BLaER1 (cell line): ENCODE measurements at regions not wholly inside any gene's neighbourhood (a gene's known extent, or its start where the extent isn't known, plus 50 kb on each side); places are given as distances from the start of the nearest gene placed in this dataset.
A peak's percentile ranks its signal among the peaks of the same experiment; 100 is the strongest.

Experiments used
- H3K27ac ChIP-seq: shearing (Covaris generic); formaldehyde crosslinking; 2 replicates; pipeline ENCODE4 v1.8.1; 2022
- H3K27me3 ChIP-seq: shearing (Covaris generic); formaldehyde crosslinking; 2 replicates; pipeline ENCODE4 v1.8.1; 2022
- H3K36me3 ChIP-seq: shearing (Covaris generic); formaldehyde crosslinking; 2 replicates; pipeline ENCODE4 v1.8.1; 2022
- H3K4me1 ChIP-seq: shearing (Covaris generic); formaldehyde crosslinking; 2 replicates; pipeline ENCODE4 v1.8.1; 2022
- H3K4me2 ChIP-seq: shearing (Covaris generic); formaldehyde crosslinking; 2 replicates; pipeline ENCODE4 v1.8.1; 2022
- H3K4me3 ChIP-seq: shearing (Covaris generic); formaldehyde crosslinking; 2 replicates; pipeline ENCODE4 v1.8.1; 2022
- H3K9ac ChIP-seq: shearing (Covaris generic); formaldehyde crosslinking; 2 replicates; pipeline ENCODE4 v1.8.1; 2022
- H3K9me3 ChIP-seq: shearing (Covaris generic); formaldehyde crosslinking; 2 replicates; pipeline ENCODE4 v1.8.1; 2022
- H4K20me1 ChIP-seq: shearing (Covaris generic); formaldehyde crosslinking; 2 replicates; pipeline ENCODE4 v1.8.1; 2022
- Cebpa-rat ChIP-seq: shearing (Covaris generic); IDR thresholded peaks from 2 replicates; pipeline ENCODE4 v1.8.1; 2022

DNA sequence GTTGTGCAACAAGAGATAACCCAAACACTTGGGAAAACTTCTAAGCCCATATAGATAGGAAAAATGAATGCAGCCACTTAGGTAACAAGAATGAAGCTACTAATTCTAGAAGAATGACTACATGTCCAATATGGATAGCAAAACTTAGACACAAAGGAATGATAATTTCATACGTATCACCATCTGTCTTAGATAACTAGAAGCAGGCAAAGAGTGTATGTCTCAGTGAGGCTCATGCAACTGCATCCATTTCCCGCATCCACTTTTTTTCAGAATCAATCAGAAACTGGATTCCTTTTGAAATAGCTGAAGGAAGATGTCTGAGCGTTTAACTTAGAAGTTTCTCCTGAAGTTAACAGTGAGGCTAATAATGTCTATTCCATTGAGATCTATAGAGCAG lies 408.7 kb upstream of the PITX2 start:
- Histone ChIP-seq H3K4me1 (no peaks in the 10 kb centered on the region), H4K20me1 (no peaks in the 10 kb centered on the region), H3K27ac (no peak overlapping the region), H3K9me3 (0 out of 2 replicates have a peak, but pooled peaks cover 5% of the 10 kb centered on the region), H3K4me2 (no peak overlapping the region), H3K9ac (no peak overlapping the region), H3K36me3 (no peaks in the 10 kb centered on the region), H3K4me3 (no peak overlapping the region), H3K27me3 (no peaks in the 10 kb centered on the region)
- no peak for TF ChIP-seq Cebpa-rat

DNA sequence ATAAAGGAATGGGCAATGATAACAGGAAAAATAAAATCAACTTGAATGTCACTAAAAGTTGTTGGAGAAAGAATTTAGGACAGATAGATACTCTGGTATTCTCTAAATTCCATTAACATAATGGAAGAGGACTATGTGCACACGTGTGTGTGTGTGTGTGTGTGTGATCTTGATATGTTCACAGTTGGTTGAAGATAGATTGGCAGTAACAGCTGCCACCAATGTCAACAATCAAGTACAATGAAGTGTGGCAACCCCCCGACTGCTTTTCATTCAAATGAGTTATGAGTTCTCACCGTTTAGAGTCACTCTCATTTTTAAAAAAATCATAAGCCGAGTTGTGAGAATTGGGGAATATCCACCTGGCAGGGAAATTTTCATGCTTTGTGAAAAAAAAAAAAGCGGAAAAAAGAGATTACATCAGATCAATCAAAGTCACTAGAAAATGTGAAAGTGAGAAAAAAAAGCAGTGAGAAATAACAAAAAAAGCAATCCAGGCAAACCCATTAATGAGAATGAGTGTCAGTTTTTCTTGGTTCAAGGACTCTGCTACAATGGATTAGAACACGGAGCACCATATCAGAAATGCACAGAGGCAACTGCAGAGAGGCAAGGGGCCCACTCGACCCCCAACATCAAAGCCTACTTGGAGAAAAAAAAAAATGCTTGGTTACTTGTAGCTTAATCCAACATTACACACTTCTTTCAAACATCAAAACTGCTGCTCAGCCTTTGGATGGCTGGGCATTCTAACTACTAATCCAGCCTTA lies 414.9 kb upstream of the PITX2 start:
- Histone ChIP-seq H3K27ac (no peak overlapping the region), H3K9me3 (no peaks in the 10 kb centered on the region), H3K36me3 (no peaks in the 10 kb centered on the region), H4K20me1 (no peaks in the 10 kb centered on the region), H3K27me3 (no peaks in the 10 kb centered on the region), H3K4me3 (no peak overlapping the region), H3K9ac (no peak overlapping the region), H3K4me1 (no peaks in the 10 kb centered on the region), H3K4me2 (no peak overlapping the region)
- no peak for TF ChIP-seq Cebpa-rat

DNA sequence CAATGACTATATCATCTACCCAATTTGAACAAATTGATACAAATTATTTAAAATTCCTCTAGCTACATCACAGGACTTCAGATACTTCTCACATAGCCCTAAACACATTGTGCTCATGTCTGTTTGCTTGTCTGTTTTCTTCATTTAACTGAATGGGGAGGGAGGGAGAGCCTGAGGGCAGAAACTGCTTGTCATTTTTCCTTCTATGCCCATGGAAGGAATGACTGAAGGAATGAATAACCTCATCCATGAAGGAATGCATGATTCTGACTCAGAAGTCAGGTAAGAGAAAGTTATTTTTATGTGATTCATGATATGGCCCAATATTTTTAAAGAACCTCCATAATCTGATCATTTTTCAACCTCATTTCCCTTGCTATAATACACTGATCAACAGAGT lies 418.0 kb upstream of the PITX2 start:
- H3K36me3 ChIP-seq: no peaks in the 10 kb centered on the region
- H3K27me3 ChIP-seq: no peaks in the 10 kb centered on the region
- TF ChIP-seq Cebpa-rat: no peak
- H3K27ac ChIP-seq: no peak overlapping the region
- H4K20me1 ChIP-seq: no peaks in the 10 kb centered on the region
- H3K9me3 ChIP-seq: no peaks in the 10 kb centered on the region
- H3K4me1 ChIP-seq: no peaks in the 10 kb centered on the region
- no peak overlapping the region for H3K4me2 ChIP-seq
- H3K9ac ChIP-seq: no peak overlapping the region
- H3K4me3 ChIP-seq: no peak overlapping the region

DNA sequence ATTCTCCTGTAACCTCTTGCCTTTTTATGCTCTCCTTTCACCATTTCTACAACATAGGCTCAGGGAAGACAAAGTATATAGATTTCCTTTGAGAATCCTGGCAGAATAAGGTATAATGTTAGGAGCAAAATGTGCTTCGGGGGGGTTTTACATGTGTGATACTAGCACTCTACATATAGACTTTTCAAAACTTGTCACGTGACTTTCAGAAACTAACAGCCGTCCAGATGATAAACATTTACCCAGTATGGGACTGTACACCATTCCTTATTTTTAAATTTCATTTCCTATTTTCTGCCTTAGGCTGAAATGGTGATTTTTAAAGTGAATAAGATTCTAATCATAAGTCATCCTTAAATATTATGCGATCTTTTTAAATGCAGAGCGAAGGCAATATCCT lies 420.4 kb upstream of the PITX2 start:
- H3K4me2 ChIP-seq: no peak overlapping the region
- no peaks in the 10 kb centered on the region for H4K20me1 ChIP-seq
- no peaks in the 10 kb centered on the region for H3K9me3 ChIP-seq
- no peak for TF ChIP-seq Cebpa-rat
- no peak overlapping the region for H3K9ac ChIP-seq
- no peak overlapping the region for H3K4me3 ChIP-seq
- H3K27me3 ChIP-seq: no peaks in the 10 kb centered on the region
- H3K4me1 ChIP-seq: no peaks in the 10 kb centered on the region
- H3K36me3 ChIP-seq: no peaks in the 10 kb centered on the region
- no peak overlapping the region for H3K27ac ChIP-seq

DNA sequence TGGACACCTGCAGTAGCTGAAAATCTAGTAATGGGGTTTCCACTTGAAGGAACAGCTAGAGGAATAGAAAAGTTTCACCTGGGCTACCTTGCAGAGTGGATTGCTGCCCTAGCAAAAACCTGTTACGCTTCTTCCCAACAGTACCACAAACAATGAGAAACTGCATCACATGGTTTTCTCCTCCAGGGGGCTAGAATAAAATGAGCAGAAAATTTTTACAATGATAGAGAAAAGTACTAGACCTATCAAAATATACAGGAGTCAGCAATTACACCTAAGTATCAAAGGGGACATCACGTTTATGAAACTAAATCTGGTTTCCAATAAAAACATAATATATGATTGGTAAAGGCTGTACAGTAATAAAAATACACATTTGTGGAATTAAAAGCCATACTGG lies 423.1 kb upstream of the PITX2 start:
- H3K36me3 ChIP-seq: no peaks in the 10 kb centered on the region
- no peaks in the 10 kb centered on the region for H3K9me3 ChIP-seq
- H3K9ac ChIP-seq: no peak overlapping the region
- no peak overlapping the region for H3K4me3 ChIP-seq
- no peaks in the 10 kb centered on the region for H4K20me1 ChIP-seq
- H3K27ac ChIP-seq: no peak overlapping the region
- no peaks in the 10 kb centered on the region for H3K4me1 ChIP-seq
- no peak for TF ChIP-seq Cebpa-rat
- no peaks in the 10 kb centered on the region for H3K27me3 ChIP-seq
- no peak overlapping the region for H3K4me2 ChIP-seq

DNA sequence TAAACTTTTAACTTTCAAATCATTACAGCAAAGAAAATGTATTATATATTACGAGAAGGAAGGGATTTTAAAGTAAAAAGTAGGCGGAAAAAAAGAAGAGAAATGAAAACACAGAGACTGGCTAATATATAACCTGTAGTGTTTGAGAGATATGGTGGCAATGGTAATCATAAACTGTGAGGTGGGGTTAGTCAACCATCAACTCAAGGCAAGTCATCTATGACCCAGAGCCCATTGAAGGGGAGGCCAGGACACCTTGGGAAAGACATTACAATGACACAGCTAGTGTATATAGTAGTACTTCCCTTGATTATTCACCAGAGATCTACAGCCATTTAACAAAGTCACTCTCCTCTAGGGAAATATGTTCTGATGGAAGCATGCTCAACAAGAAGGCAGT lies 423.9 kb upstream of the PITX2 start:
- Histone ChIP-seq H3K36me3 (no peaks in the 10 kb centered on the region), H3K27ac (no peak overlapping the region), H3K9ac (no peak overlapping the region), H3K4me1 (no peaks in the 10 kb centered on the region), H3K4me2 (no peak overlapping the region), H3K4me3 (no peak overlapping the region), H3K9me3 (no peaks in the 10 kb centered on the region), H4K20me1 (no peaks in the 10 kb centered on the region), H3K27me3 (no peaks in the 10 kb centered on the region)
- TF ChIP-seq Cebpa-rat: no peak

DNA sequence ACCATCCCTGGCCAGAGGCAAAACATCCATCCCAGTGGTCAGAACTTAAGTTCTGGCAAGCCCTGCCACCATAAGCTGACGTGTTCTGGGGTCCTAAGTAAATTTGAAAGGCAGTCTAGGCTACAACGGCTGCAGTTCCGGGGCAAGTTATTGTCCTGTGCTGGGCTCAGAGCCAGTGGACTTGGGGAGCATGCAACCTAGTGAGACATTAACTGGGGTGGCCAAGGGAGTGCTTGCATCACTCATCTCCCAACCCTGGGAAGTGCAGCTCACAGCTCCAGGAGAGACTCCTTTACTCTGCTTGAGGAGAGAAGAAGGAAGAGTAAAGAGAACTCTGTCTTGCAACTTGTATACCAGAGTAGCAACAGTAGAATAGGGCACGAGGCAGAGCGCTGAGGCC lies 425.4 kb upstream of the PITX2 start:
- H3K4me1 ChIP-seq: no peaks in the 10 kb centered on the region
- no peak overlapping the region for H3K27ac ChIP-seq
- no peak for TF ChIP-seq Cebpa-rat
- H4K20me1 ChIP-seq: no peaks in the 10 kb centered on the region
- H3K9me3 ChIP-seq: no peaks in the 10 kb centered on the region
- no peak overlapping the region for H3K9ac ChIP-seq
- no peak overlapping the region for H3K4me3 ChIP-seq
- H3K4me2 ChIP-seq: no peak overlapping the region
- no peaks in the 10 kb centered on the region for H3K36me3 ChIP-seq
- no peaks in the 10 kb centered on the region for H3K27me3 ChIP-seq

DNA sequence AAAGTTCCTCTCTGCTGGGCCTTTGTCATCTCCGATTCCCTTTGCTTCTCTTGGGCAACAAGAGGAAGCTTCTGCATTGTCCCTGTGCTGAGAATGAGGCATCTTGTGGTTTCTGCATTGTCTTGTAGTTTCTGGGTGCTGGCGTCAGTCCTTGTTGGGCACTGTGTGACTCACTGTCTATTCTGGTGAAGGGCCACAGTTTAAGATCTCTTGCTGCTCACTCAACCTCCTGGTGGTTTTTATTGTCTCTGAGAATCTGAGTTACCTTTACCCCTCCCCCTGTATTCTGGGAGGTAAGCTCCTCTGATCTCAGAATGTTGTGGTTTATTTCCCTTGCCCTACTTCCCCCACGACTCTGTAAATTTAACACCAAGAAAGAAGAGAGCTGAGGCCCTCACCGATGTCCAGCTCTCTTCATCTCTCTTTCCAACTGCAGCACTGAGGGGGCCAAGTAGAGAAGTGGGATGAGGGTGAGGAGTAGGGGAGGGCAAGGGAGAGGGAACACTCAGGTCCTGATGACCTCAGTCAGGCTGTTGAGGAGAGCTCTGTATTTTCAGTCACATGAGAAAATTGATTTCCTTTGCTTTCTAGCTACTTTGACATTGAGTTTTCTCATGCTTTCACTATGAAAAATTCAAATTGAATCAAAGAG lies 441.6 kb upstream of the PITX2 start:
- H3K9me3 ChIP-seq: no peaks in the 10 kb centered on the region
- no peaks in the 10 kb centered on the region for H3K36me3 ChIP-seq
- peaks cover 6% of the 10 kb centered on the region; the same call in 1 of the 2 replicates for H3K4me1 ChIP-seq
- no peak overlapping the region for H3K4me3 ChIP-seq
- H4K20me1 ChIP-seq: no peaks in the 10 kb centered on the region
- peak overlapping the region; percentile 27; the same call in 1 of the 2 replicates for H3K4me2 ChIP-seq
- no peak overlapping the region for H3K9ac ChIP-seq
- no peak for TF ChIP-seq Cebpa-rat
- no peaks in the 10 kb centered on the region for H3K27me3 ChIP-seq
- no peak overlapping the region for H3K27ac ChIP-seq

DNA sequence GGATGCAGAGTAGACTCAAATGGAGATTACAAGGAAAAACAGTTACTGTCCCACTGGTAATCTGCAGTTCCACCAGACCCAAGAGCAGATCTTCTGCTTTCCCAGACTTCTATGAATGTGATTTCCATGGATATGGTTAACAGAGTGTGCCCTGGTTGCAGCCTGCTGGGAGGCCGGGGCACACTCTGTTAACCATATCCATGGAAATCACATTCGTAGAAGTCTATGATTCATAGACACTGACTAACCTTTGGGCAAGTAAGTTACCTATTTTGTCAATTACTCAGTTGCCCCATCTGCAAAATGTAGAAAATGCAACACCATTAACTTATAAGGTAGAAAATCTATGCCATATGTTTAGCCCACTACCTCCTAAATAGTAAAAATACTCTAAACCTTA lies 443.1 kb upstream of the PITX2 start:
- peaks cover 6% of the 10 kb centered on the region; the same call in 1 of the 2 replicates for H3K4me1 ChIP-seq
- H3K27me3 ChIP-seq: no peaks in the 10 kb centered on the region
- TF ChIP-seq Cebpa-rat: no peak
- H4K20me1 ChIP-seq: no peaks in the 10 kb centered on the region
- no peaks in the 10 kb centered on the region for H3K9me3 ChIP-seq
- H3K27ac ChIP-seq: no peak overlapping the region
- H3K36me3 ChIP-seq: no peaks in the 10 kb centered on the region
- H3K4me3 ChIP-seq: no peak overlapping the region
- H3K9ac ChIP-seq: no peak overlapping the region
- H3K4me2 ChIP-seq: no peak overlapping the region

DNA sequence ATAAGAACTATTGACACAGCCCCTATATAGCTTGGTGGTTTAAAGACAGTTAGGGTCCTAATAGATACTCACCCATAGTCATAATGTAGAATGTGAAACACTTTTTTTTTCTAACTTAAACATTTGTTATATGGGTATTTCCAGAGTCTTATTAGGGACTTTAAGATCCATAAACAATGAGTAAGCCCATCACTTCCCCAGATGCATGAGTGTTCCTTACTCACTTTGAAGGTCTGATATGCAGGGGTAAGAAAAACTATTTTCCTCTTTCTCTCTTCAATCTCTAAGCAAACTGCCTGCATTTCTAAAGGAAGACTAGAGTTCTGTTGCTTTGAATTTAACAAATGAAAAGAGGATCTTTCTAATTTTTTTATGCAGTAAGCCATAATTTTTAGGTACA lies 443.6 kb upstream of the PITX2 start:
- no peak for TF ChIP-seq Cebpa-rat
- Histone ChIP-seq H4K20me1 (no peaks in the 10 kb centered on the region), H3K9ac (no peak overlapping the region), H3K9me3 (no peaks in the 10 kb centered on the region), H3K4me1 (peaks cover 6% of the 10 kb centered on the region; the same call in 1 of the 2 replicates), H3K36me3 (no peaks in the 10 kb centered on the region), H3K27ac (no peak overlapping the region), H3K27me3 (no peaks in the 10 kb centered on the region), H3K4me3 (no peak overlapping the region), H3K4me2 (no peak overlapping the region)
